GM19043 (cell line): ENCODE measurements at regions not wholly inside any gene's neighbourhood (a gene's known extent, or its start where the extent isn't known, plus 50 kb on each side); places are given as distances from the start of the nearest gene placed in this dataset.

Experiments used
- ATAC-seq: cut with Tn5 transposase; IDR thresholded peaks from one replicate; pipeline ENCODE4 v1.9.1; 2021; ENCODE audit warnings: low read depth; ENCODE audit not compliant: unreplicated experiment

- ATAC-seq = no peak
These were observed 172.3 kb upstream of the MCTP2 start for GRCh38 chr15:94059013-94059587.

- no peak for ATAC-seq
These were observed 174.1 kb upstream of the MCTP2 start for GRCh38 chr15:94057305-94057704.

GRCh38 chr15:94056314-94056713 lies 175.0 kb upstream of the MCTP2 start:
- no peak for ATAC-seq

GRCh38 chr15:94053626-94054025 lies 177.7 kb upstream of the MCTP2 start:
- no peak for ATAC-seq

- no peak for ATAC-seq
These were observed 178.7 kb upstream of the MCTP2 start for GRCh38 chr15:94052711-94053110.

- no peak for ATAC-seq
These were observed 183.8 kb upstream of the MCTP2 start for GRCh38 chr15:94047566-94047965.

- no peak for ATAC-seq
These were observed 189.0 kb upstream of the MCTP2 start for GRCh38 chr15:94042180-94042928.

GRCh38 chr15:94041746-94042145 lies 189.6 kb upstream of the MCTP2 start:
- ATAC-seq = no peak

GRCh38 chr15:94040541-94041248 lies 190.7 kb upstream of the MCTP2 start:
- ATAC-seq = no peak

- ATAC-seq = no peak
These were observed 195.2 kb upstream of the MCTP2 start for GRCh38 chr15:94036156-94036555.

GRCh38 chr15:94033683-94034020 lies 197.7 kb upstream of the MCTP2 start:
- ATAC-seq = no peak

- no peak for ATAC-seq
These were observed 198.2 kb upstream of the MCTP2 start for GRCh38 chr15:94033014-94033682.

GRCh38 chr15:94032571-94032970 lies 198.8 kb upstream of the MCTP2 start:
- no peak for ATAC-seq

- ATAC-seq = no peak
These were observed 200.3 kb upstream of the MCTP2 start for GRCh38 chr15:94031072-94031471.

- no peak for ATAC-seq
These were observed 201.9 kb upstream of the MCTP2 start for GRCh38 chr15:94029495-94029894.

- ATAC-seq = no peak
These were observed 202.6 kb upstream of the MCTP2 start for GRCh38 chr15:94028809-94029208.

- ATAC-seq = no peak
These were observed 203.2 kb upstream of the MCTP2 start for GRCh38 chr15:94028121-94028520.

GRCh38 chr15:94027581-94027980 lies 203.8 kb upstream of the MCTP2 start:
- no peak for ATAC-seq

- no peak for ATAC-seq
These were observed 204.7 kb upstream of the MCTP2 start for GRCh38 chr15:94026458-94027304.

- ATAC-seq = no peak
These were observed 207.8 kb upstream of the MCTP2 start for GRCh38 chr15:94023531-94023930.
